ENCODE measurements at regions not wholly inside any gene's neighbourhood (a gene's known extent, or its start where the extent isn't known, plus 50 kb on each side); places are given as distances from the start of the nearest gene placed in this dataset.
"Not testable (repeated sequence)": the region's sequence is repeated elsewhere in the genome, so short reads cannot be mapped to it uniquely, and the experiment has no call there.

DNA sequence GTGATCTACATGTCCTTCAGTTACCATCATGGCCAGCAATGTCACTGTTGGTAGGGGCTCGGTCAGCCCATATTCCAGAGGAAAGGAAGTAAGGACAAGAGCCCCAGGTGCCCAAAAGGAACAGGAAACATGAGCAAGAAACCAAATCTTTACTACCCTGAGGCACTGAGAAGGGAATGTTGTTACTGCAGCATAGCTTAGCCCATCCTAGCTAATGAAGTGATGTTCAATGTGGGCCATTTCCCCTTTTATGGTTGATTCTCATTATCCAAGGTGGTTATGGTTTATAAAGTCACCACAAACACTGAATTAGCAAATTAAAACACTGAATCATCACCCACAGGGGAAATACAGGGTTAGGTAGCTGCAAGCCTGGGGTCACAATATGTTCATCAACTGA lies 88.4 kb upstream of the C10orf90 start:
- Histone ChIP-seq H3K36me3 (ENCODE audit: control insufficient read depth, insufficient read depth, low read length) (no peaks in the 10 kb centered on the region), H3K27ac (ENCODE audit: low read depth, low read length) (no peak overlapping the region), H3K9me3 (ENCODE audit: control insufficient read depth, low read length) (peaks cover 8% of the 10 kb centered on the region), H3K4me3 (ENCODE audit: low read length) (no peak overlapping the region), H3K27me3 (ENCODE audit: control insufficient read depth, insufficient read depth, low read length, poor library complexity, severe bottlenecking) (no peaks in the 10 kb centered on the region), H3K9ac (ENCODE audit: extremely low read depth, low read length, poor library complexity, severe bottlenecking) (no peak overlapping the region), H3K4me1 (ENCODE audit: control insufficient read depth, insufficient read depth, low read length) (no peaks in the 10 kb centered on the region)
- TF ChIP-seq, protein P1, sequence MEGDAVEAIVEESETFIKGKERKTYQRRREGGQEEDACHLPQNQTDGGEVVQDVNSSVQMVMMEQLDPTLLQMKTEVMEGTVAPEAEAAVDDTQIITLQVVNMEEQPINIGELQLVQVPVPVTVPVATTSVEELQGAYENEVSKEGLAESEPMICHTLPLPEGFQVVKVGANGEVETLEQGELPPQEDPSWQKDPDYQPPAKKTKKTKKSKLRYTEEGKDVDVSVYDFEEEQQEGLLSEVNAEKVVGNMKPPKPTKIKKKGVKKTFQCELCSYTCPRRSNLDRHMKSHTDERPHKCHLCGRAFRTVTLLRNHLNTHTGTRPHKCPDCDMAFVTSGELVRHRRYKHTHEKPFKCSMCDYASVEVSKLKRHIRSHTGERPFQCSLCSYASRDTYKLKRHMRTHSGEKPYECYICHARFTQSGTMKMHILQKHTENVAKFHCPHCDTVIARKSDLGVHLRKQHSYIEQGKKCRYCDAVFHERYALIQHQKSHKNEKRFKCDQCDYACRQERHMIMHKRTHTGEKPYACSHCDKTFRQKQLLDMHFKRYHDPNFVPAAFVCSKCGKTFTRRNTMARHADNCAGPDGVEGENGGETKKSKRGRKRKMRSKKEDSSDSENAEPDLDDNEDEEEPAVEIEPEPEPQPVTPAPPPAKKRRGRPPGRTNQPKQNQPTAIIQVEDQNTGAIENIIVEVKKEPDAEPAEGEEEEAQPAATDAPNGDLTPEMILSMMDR (conservative IDR thresholded peaks at IDR 0.05) = no peak
- Mint-ChIP-seq H3K27ac (no peak overlapping the region), H3K36me3 (ENCODE audit: low read depth) (no peaks in the 10 kb centered on the region), H3K27me3 (ENCODE audit: insufficient read depth) (no peaks in the 10 kb centered on the region), H3K4me1 (peaks cover 7% of the 10 kb centered on the region), H3K4me3 (no peak overlapping the region), H3K9me3 (peaks cover 22% of the 10 kb centered on the region)
- WGBS, 2 experiments (ENCODE audit: insufficient coverage in 1 of 2, insufficient read length in 1 of 2) = 100% methylated on average over 1 of the region's 1 CpG
- DNase-seq = no peak

DNA sequence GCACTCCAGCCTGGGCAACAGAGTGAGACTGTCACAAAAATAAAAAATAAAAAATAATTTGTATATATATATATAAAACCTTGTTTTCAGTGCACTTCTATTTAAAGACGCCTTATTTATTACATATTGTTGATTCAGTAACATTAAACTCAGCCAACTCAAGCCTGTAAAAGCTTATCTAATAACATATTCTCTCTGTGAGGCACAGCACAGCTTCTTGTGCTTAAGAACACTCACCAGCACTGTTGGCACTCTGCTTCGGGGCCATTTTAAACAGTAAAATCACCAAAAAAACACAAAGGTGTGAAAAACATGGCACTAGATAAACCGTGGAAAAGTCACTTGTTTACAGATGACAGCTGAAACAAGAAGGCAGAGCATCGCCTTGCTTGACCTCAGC lies 89.0 kb upstream of the C10orf90 start:
- Mint-ChIP-seq H3K4me1 (peaks cover 7% of the 10 kb centered on the region), H3K4me3 (no peak overlapping the region), H3K27ac (no peak overlapping the region), H3K36me3 (ENCODE audit: low read depth) (no peaks in the 10 kb centered on the region), H3K27me3 (ENCODE audit: insufficient read depth) (no peaks in the 10 kb centered on the region), H3K9me3 (peaks cover 27% of the 10 kb centered on the region)
- no peak overlapping the region for H3K9ac ChIP-seq (ENCODE audit: extremely low read depth, low read length, poor library complexity, severe bottlenecking)
- WGBS, 2 experiments (ENCODE audit: insufficient coverage in 1 of 2, insufficient read length in 1 of 2) = 88 to 94% methylated on average over 3 to 4 of the region's 4 CpGs
- no peak overlapping the region for H3K4me3 ChIP-seq (ENCODE audit: low read length)
- H3K36me3 ChIP-seq (ENCODE audit: control insufficient read depth, insufficient read depth, low read length) = no peaks in the 10 kb centered on the region
- TF ChIP-seq, protein P1 (conservative IDR thresholded peaks at IDR 0.05) = no peak
- DNase-seq = no peak
- H3K9me3 ChIP-seq (ENCODE audit: control insufficient read depth, low read length) = peaks cover 8% of the 10 kb centered on the region
- H3K4me1 ChIP-seq (ENCODE audit: control insufficient read depth, insufficient read depth, low read length) = no peaks in the 10 kb centered on the region
- no peaks in the 10 kb centered on the region for H3K27me3 ChIP-seq (ENCODE audit: control insufficient read depth, insufficient read depth, low read length, poor library complexity, severe bottlenecking)
- H3K27ac ChIP-seq (ENCODE audit: low read depth, low read length) = no peak overlapping the region

DNA sequence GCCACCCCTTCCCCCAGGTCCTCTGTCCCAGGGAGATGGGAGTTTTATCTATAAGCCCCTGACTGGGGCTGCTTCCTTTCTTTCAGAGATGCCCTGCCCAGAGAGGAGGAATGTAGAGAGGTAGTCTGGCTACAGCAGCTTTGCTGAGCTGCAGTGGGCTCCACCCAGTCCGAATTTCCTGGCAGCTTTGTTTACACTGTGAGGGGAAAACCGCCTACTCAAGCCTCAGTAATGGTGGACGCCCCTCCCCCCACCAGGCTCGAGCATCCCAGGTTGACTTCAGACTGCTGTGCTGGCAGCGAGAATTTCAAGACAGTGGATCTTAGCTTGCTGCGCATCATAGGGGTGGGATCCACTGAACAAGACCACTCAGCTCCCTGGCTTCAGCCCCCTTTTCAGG lies 96.2 kb upstream of the C10orf90 start:
- H3K4me1 ChIP-seq (ENCODE audit: control insufficient read depth, insufficient read depth, low read length); DNase-seq; H3K4me1 Mint-ChIP-seq; H3K4me3 ChIP-seq (ENCODE audit: low read length); H3K9ac ChIP-seq (ENCODE audit: extremely low read depth, low read length, poor library complexity, severe bottlenecking); H3K36me3 ChIP-seq (ENCODE audit: control insufficient read depth, insufficient read depth, low read length); H3K36me3 Mint-ChIP-seq (ENCODE audit: low read depth); H3K27ac ChIP-seq (ENCODE audit: low read depth, low read length); H3K9me3 ChIP-seq (ENCODE audit: control insufficient read depth, low read length); H3K27me3 Mint-ChIP-seq (ENCODE audit: insufficient read depth); H3K27ac Mint-ChIP-seq; H3K4me3 Mint-ChIP-seq; H3K27me3 ChIP-seq (ENCODE audit: control insufficient read depth, insufficient read depth, low read length, poor library complexity, severe bottlenecking): not testable (repeated sequence)
- WGBS, 2 experiments (ENCODE audit: insufficient coverage in 1 of 2, insufficient read length in 1 of 2) = 79 to 80% methylated on average over 1 to 6 of the region's 6 CpGs
- H3K9me3 Mint-ChIP-seq = peaks cover 33% of the 10 kb centered on the region

DNA sequence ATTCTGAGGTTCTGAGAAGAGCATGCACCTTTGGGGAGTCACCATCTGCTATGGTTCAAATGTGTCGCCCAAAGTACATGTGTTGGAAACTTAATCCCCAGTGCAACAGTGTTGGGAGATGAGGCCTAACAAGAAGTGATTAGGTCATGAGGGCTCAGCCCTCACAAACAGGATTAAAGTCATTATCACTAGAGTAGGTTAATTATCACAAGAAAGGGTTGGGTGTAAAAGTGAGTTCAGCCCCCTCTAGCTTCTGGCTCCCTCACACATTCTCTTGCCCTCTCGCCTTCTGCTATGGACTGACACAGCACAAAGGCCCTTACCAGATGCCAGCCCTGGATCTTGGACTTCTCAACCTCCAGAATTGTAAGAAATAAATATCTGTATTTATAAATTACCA lies 100.3 kb upstream of the C10orf90 start:
- H3K27ac Mint-ChIP-seq = no peak overlapping the region
- WGBS, 2 experiments (ENCODE audit: insufficient coverage in 1 of 2, insufficient read length in 1 of 2) = 50 to 100% methylated on average over 1 to 2 of the region's 2 CpGs

More for the DNA sequence above, 100.3 kb upstream of the C10orf90 start:
- Histone ChIP-seq H3K4me3 (ENCODE audit: low read length) (no peak overlapping the region), H3K4me1 (ENCODE audit: control insufficient read depth, insufficient read depth, low read length) (no peaks in the 10 kb centered on the region), H3K9ac (ENCODE audit: extremely low read depth, low read length, poor library complexity, severe bottlenecking) (no peak overlapping the region), H3K9me3 (ENCODE audit: control insufficient read depth, low read length) (peaks cover 6% of the 10 kb centered on the region), H3K27ac (ENCODE audit: low read depth, low read length) (no peak overlapping the region), H3K27me3 (ENCODE audit: control insufficient read depth, insufficient read depth, low read length, poor library complexity, severe bottlenecking) (no peaks in the 10 kb centered on the region), H3K36me3 (ENCODE audit: control insufficient read depth, insufficient read depth, low read length) (no peaks in the 10 kb centered on the region)
- H3K27me3 Mint-ChIP-seq (ENCODE audit: insufficient read depth) = no peaks in the 10 kb centered on the region
- DNase-seq = no peak
- H3K36me3 Mint-ChIP-seq (ENCODE audit: low read depth) = no peaks in the 10 kb centered on the region
- no peak overlapping the region for H3K4me3 Mint-ChIP-seq
- H3K9me3 Mint-ChIP-seq = peaks cover 19% of the 10 kb centered on the region
- TF ChIP-seq, protein P1 (conservative IDR thresholded peaks at IDR 0.05) = no peak
- peaks cover 6% of the 10 kb centered on the region for H3K4me1 Mint-ChIP-seq

Measured in endodermal cell (in vitro differentiated cells).